ENCODE measurements at regions not wholly inside any gene's neighbourhood (a gene's known extent, or its start where the extent isn't known, plus 50 kb on each side); places are given as distances from the start of the nearest gene placed in this dataset.
"Not testable (repeated sequence)": the region's sequence is repeated elsewhere in the genome, so short reads cannot be mapped to it uniquely, and the experiment has no call there.

DNA sequence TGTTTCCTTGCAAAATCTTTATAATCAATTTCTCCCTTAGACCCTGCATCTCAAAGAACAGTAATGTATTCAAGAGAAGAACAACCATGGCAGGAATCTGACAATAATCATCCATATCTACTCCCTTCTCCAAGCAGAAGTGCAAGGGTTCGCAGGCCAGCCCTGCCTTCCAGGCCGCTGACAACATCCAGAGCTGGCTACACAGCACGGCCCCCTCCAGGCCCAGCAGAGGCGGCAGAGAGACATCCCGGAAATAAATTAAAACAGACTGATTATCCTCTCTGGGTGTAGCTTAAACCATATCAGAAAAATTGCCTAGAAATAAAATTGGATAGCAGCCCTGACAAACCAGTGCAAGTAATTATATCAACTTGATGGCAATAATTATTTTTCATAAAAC is 223.3 kb downstream of the FAM43A start:
- no peak overlapping the region for H3K4me3 ChIP-seq (ENCODE audit: low read length)
- H3K4me1 ChIP-seq (ENCODE audit: control insufficient read depth, insufficient read depth, low read length) = no peaks in the 10 kb centered on the region
- no peak overlapping the region for H3K9ac ChIP-seq (ENCODE audit: low read length)
- no peaks in the 10 kb centered on the region for H3K36me3 ChIP-seq (ENCODE audit: control insufficient read depth, insufficient read depth, low read length)
- no peak overlapping the region for H3K27ac ChIP-seq (ENCODE audit: low read depth, low read length)
- H3K27me3 ChIP-seq (ENCODE audit: control insufficient read depth, insufficient read depth, low read length) = no peaks in the 10 kb centered on the region

DNA sequence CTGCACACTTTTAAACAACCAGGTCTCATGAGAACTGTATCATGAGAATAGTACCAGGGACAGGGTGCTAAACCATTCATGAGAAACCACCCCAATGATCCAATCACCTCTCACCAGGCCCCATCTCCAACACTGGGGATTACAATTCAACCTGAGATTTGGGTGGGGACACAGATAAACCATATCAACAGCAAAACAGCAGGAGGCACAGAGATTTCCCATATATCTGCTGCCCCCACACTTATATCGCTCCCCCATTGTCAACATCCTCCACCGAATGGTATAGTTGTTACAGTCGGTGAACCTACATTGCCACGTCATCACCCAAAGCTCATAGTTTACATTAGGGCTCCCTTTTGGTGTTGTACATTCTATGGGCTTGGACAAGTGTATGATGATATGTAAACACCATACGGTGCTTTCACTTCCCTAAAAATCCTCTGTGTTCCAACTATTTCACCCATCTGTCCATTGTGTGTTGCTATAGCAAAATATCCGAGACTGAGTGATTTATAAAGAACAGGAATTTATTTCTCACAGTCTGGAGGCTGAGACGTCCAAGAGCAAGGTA is 224.8 kb downstream of the FAM43A start:
- Histone ChIP-seq H3K4me3 (ENCODE audit: low read length) (no peak overlapping the region), H3K4me1 (ENCODE audit: control insufficient read depth, insufficient read depth, low read length) (no peaks in the 10 kb centered on the region), H3K9ac (ENCODE audit: low read length) (no peak overlapping the region), H3K27me3 (ENCODE audit: control insufficient read depth, insufficient read depth, low read length) (no peaks in the 10 kb centered on the region), H3K27ac (ENCODE audit: low read depth, low read length) (no peak overlapping the region), H3K36me3 (ENCODE audit: control insufficient read depth, insufficient read depth, low read length) (no peaks in the 10 kb centered on the region)

DNA sequence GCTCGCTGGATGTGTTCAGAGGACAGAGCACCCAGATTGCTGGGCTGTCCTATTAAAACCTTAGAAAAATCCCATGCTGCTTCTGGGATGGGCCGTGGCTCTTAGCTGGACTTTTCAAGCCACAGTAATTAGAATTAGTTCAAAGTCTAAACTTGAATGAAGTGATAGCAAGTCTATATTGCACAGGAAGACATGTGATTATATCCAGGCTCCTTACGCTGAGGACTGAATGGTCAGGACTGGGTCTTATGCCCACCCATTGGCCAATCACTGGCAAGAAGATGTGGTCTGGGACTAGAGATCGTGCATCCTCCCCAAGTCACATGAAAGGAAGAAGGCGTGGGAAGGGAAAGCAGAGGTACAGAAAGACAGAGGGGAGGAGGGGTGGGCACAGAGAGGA is 227.6 kb downstream of the FAM43A start:
- Histone ChIP-seq H3K9ac (ENCODE audit: low read length) (no peak overlapping the region), H3K4me3 (ENCODE audit: low read length) (no peak overlapping the region), H3K27ac (ENCODE audit: low read depth, low read length) (no peak overlapping the region), H3K27me3 (ENCODE audit: control insufficient read depth, insufficient read depth, low read length) (no peaks in the 10 kb centered on the region), H3K36me3 (ENCODE audit: control insufficient read depth, insufficient read depth, low read length) (no peaks in the 10 kb centered on the region), H3K4me1 (ENCODE audit: control insufficient read depth, insufficient read depth, low read length) (no peaks in the 10 kb centered on the region)

DNA sequence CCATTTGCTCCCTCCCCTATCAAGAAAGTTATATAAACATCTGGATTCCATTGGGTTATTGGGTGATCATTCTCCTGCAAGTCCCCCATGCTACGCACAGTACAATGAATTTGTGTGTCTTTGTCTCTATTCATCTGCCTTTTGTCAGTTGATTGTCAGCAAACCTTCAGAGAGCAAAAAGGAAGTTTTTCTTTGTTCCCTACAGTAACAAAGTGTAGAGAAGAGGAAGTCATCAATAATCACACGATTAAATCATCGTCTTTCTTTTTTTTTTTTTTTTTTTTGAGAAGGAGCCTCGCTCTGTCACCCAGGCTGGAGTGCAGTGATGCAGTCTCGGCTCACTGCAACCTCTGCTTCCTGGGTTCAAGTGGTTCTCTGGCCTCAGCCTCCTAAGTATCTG is 239.2 kb downstream of the FAM43A start:
- H3K4me1 ChIP-seq (ENCODE audit: control insufficient read depth, insufficient read depth, low read length); H3K9ac ChIP-seq (ENCODE audit: low read length); H3K36me3 ChIP-seq (ENCODE audit: control insufficient read depth, insufficient read depth, low read length); H3K4me3 ChIP-seq (ENCODE audit: low read length); H3K27me3 ChIP-seq (ENCODE audit: control insufficient read depth, insufficient read depth, low read length); H3K27ac ChIP-seq (ENCODE audit: low read depth, low read length): not testable (repeated sequence)

DNA sequence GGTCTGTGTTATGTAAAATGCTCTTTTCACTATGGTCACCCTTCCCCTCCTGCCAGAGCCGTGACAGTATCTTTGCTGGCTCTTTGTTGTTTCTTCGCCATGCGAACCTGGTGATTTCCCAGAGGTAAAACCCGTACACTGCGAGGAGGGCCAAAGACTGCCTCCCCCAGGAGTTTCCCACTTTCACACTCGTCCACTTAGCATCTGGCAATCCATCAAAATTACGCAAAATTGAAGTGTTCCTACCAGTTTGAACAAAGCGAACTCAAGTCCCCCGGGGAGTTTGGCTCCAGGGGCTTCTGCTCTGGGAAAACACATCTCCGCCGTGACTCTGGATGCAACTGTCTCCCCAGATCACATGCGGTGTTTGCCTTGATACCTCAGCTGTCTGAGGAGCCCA is 239.9 kb downstream of the FAM43A start:
- Histone ChIP-seq H3K27me3 (ENCODE audit: control insufficient read depth, insufficient read depth, low read length) (no peaks in the 10 kb centered on the region), H3K27ac (ENCODE audit: low read depth, low read length) (no peak overlapping the region), H3K4me3 (ENCODE audit: low read length) (no peak overlapping the region), H3K36me3 (ENCODE audit: control insufficient read depth, insufficient read depth, low read length) (no peaks in the 10 kb centered on the region), H3K9ac (ENCODE audit: low read length) (no peak overlapping the region), H3K4me1 (ENCODE audit: control insufficient read depth, insufficient read depth, low read length) (no peaks in the 10 kb centered on the region)

DNA sequence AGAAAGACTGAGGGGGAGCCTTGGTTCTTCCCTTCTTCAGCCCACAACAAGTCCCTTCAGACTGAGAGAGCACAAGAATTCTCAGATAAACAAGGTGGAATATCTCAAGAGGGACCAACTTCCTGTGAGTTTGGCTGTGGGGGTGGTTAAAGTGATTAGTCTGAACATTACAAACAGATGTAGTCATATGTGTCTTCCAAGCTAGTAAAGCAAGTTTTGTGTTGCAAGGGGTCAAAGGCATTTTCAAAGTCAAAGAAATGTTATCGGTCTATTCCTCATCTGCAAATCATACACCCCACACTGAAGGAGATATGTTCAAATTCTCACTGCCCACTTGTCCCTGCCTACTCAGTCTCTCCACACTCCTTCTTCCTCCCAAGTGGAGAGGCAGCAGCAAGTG is 242.5 kb downstream of the FAM43A start:
- Histone ChIP-seq H3K4me1 (ENCODE audit: control insufficient read depth, insufficient read depth, low read length) (no peaks in the 10 kb centered on the region), H3K27ac (ENCODE audit: low read depth, low read length) (no peak overlapping the region), H3K4me3 (ENCODE audit: low read length) (no peak overlapping the region), H3K9ac (ENCODE audit: low read length) (no peak overlapping the region), H3K36me3 (ENCODE audit: control insufficient read depth, insufficient read depth, low read length) (no peaks in the 10 kb centered on the region), H3K27me3 (ENCODE audit: control insufficient read depth, insufficient read depth, low read length) (no peaks in the 10 kb centered on the region)

DNA sequence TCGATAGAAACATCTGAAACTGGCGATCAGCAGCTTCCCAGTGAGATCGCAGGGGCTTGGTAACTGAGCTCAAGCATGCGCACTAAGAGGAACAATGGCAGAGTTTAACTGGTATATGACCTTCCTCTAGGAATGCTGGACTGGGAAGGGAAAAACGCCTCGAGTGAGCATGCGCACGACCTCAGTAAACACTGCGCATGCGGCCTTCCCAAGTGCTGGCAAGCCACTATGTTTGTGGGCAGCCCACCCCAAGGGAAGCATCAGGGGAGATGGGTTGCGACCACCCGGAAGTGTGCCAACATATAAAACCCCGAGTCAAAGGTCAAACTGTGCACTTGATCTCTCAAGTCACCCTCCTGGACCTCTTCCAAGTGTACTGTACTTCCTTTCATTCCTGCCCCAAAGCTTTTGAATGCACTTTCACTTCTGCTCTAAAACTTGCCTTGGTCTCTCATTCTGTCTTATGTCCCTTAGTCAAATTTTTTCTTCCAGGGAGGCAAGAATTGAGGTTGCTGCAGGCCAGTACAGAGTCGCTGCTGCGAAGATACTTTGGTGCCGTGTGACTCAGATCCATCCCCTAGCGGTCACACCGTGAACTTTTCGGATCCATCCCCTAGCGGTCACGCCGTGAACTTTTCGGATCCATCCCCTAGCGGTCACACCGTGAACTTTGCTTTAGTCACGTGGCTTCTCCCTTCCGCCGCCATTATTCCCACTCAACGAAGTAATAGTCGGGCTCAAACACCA is 243.3 kb downstream of the FAM43A start:
- no peaks in the 10 kb centered on the region for H3K4me1 ChIP-seq (ENCODE audit: control insufficient read depth, insufficient read depth, low read length)
- no peak overlapping the region for H3K4me3 ChIP-seq (ENCODE audit: low read length)
- no peak overlapping the region for H3K27ac ChIP-seq (ENCODE audit: low read depth, low read length)
- no peak overlapping the region for H3K9ac ChIP-seq (ENCODE audit: low read length)
- H3K27me3 ChIP-seq (ENCODE audit: control insufficient read depth, insufficient read depth, low read length) = no peaks in the 10 kb centered on the region
- no peaks in the 10 kb centered on the region for H3K36me3 ChIP-seq (ENCODE audit: control insufficient read depth, insufficient read depth, low read length)

GRCh38 chr3:194929578-194929960 is 243.9 kb downstream of the FAM43A start:
- no peak overlapping the region for H3K9ac ChIP-seq (ENCODE audit: low read length)
- no peak overlapping the region for H3K27ac ChIP-seq (ENCODE audit: low read depth, low read length)
- H3K4me3 ChIP-seq (ENCODE audit: low read length) = no peak overlapping the region
- no peaks in the 10 kb centered on the region for H3K36me3 ChIP-seq (ENCODE audit: control insufficient read depth, insufficient read depth, low read length)
- H3K27me3 ChIP-seq (ENCODE audit: control insufficient read depth, insufficient read depth, low read length) = no peaks in the 10 kb centered on the region
- H3K4me1 ChIP-seq (ENCODE audit: control insufficient read depth, insufficient read depth, low read length) = no peaks in the 10 kb centered on the region

DNA sequence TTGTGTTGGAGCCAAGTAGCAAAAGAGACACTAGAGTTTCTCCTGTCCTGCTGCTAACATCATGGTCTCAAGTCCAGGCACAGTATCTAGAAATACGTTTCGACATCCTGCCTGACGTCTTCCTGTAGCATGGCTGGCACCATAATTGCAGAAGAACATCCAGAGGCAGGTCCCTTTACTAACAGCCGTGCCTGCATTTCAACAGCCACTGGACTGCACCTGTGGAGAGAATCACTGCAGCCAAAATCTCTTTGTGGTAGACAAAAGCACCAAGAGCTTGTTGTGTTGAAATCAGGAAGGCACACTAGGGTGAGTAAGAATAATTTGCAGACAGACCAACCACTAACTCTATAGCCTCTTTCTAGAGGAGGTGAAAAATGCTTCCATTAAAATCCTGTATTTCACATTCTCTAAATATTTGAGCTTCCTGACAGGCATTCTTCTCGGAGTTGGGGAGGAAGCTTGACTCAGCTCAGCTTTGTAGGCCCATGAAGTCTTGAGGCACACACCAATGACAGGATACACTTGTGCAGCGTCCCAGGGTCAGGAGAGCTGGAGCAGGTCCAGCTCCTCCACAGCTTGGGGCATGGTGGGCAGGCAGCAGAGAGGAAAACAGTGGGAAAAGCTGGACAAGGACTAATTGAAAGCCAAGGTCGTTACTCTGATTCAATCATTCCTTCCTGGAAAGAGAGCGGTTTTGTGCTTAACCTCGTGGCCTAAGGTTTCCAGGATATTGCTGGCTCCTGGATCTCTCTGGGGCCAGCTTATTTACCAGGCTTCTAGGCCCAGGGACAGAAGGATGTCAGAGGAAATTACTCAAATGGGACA is 244.9 kb downstream of the FAM43A start:
- H3K9ac ChIP-seq (ENCODE audit: low read length) = no peak overlapping the region
- no peaks in the 10 kb centered on the region for H3K36me3 ChIP-seq (ENCODE audit: control insufficient read depth, insufficient read depth, low read length)
- no peaks in the 10 kb centered on the region for H3K4me1 ChIP-seq (ENCODE audit: control insufficient read depth, insufficient read depth, low read length)
- H3K4me3 ChIP-seq (ENCODE audit: low read length) = no peak overlapping the region
- H3K27me3 ChIP-seq (ENCODE audit: control insufficient read depth, insufficient read depth, low read length) = no peaks in the 10 kb centered on the region
- no peak overlapping the region for H3K27ac ChIP-seq (ENCODE audit: low read depth, low read length)

- no peak overlapping the region for H3K9ac ChIP-seq (ENCODE audit: low read length)
- H3K27me3 ChIP-seq (ENCODE audit: control insufficient read depth, insufficient read depth, low read length) = no peaks in the 10 kb centered on the region
- no peaks in the 10 kb centered on the region for H3K36me3 ChIP-seq (ENCODE audit: control insufficient read depth, insufficient read depth, low read length)
- H3K4me1 ChIP-seq (ENCODE audit: control insufficient read depth, insufficient read depth, low read length) = no peaks in the 10 kb centered on the region
- H3K27ac ChIP-seq (ENCODE audit: low read depth, low read length) = no peak overlapping the region
- no peak overlapping the region for H3K4me3 ChIP-seq (ENCODE audit: low read length)
Measured at GRCh38 chr3:194931347-194931746, 245.7 kb downstream of the FAM43A start.

GRCh38 chr3:194931865-194932264 is 246.2 kb downstream of the FAM43A start:
- H3K9ac ChIP-seq (ENCODE audit: low read length) = no peak overlapping the region
- no peak overlapping the region for H3K27ac ChIP-seq (ENCODE audit: low read depth, low read length)
- no peaks in the 10 kb centered on the region for H3K4me1 ChIP-seq (ENCODE audit: control insufficient read depth, insufficient read depth, low read length)
- H3K4me3 ChIP-seq (ENCODE audit: low read length) = no peak overlapping the region
- H3K27me3 ChIP-seq (ENCODE audit: control insufficient read depth, insufficient read depth, low read length) = no peaks in the 10 kb centered on the region
- H3K36me3 ChIP-seq (ENCODE audit: control insufficient read depth, insufficient read depth, low read length) = no peaks in the 10 kb centered on the region

DNA sequence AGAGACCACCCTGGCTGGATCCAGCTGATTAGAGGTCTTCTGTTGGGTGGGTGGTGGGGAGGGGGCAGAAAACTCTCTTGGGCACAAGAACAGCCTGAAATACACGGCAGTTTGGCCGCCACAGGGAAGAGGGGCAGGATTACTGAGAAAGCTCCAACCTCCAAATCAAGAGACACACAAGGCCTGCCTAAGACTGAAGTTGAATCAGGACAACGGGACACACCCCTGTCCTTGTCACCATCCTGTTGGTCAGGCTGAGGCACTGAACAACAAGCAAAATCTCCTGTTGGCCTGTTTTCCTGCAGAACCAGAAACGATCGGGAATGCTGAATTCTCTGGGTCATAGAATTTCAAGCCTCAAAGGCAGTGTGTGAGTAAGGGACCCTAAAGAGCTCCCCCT is 247.8 kb downstream of the FAM43A start:
- no peak overlapping the region for H3K27ac ChIP-seq (ENCODE audit: low read depth, low read length)

More for the DNA sequence above, 247.8 kb downstream of the FAM43A start:
- Histone ChIP-seq H3K9ac (ENCODE audit: low read length) (no peak overlapping the region), H3K4me1 (ENCODE audit: control insufficient read depth, insufficient read depth, low read length) (no peaks in the 10 kb centered on the region), H3K27me3 (ENCODE audit: control insufficient read depth, insufficient read depth, low read length) (no peaks in the 10 kb centered on the region), H3K4me3 (ENCODE audit: low read length) (no peak overlapping the region), H3K36me3 (ENCODE audit: control insufficient read depth, insufficient read depth, low read length) (no peaks in the 10 kb centered on the region)

Data from rectal smooth muscle tissue (tissue), 1 donor.